GM21717 (cell line): ENCODE measurements at regions not wholly inside any gene's neighbourhood (a gene's known extent, or its start where the extent isn't known, plus 50 kb on each side); places are given as distances from the start of the nearest gene placed in this dataset.

Experiments used
- ATAC-seq: cut with Tn5 transposase; IDR thresholded peaks from one replicate; pipeline ENCODE4 v1.9.1; 2021; ENCODE audit warnings: mild to moderate bottlenecking, moderate library complexity; ENCODE audit not compliant: unreplicated experiment

- ATAC-seq, result no peak
Observed at GRCh38 chr11:98862169-98862568, 158.6 kb upstream of the CNTN5 start.

GRCh38 chr11:98871690-98872089, 149.1 kb upstream of the CNTN5 start:
- no peak for ATAC-seq

GRCh38 chr11:98874050-98874449, 146.7 kb upstream of the CNTN5 start:
- no peak for ATAC-seq

GRCh38 chr11:98895936-98896335, 124.8 kb upstream of the CNTN5 start:
- ATAC-seq, result no peak

- no peak for ATAC-seq
Observed at GRCh38 chr11:98940913-98941312, 79.8 kb upstream of the CNTN5 start.

GRCh38 chr11:98944461-98944860, 76.3 kb upstream of the CNTN5 start:
- no peak for ATAC-seq

- ATAC-seq, result no peak
Observed at GRCh38 chr11:98952107-98952506, 68.6 kb upstream of the CNTN5 start.

- no peak for ATAC-seq
Observed at GRCh38 chr11:98955551-98955950, 65.2 kb upstream of the CNTN5 start.

- ATAC-seq, result no peak
Observed at GRCh38 chr11:98964146-98964545, 56.6 kb upstream of the CNTN5 start.

- ATAC-seq, result no peak
Observed at GRCh38 chr11:98965358-98965757, 55.4 kb upstream of the CNTN5 start.

- ATAC-seq, result no peak
Observed at GRCh38 chr11:98965775-98966174, 55.0 kb upstream of the CNTN5 start.

GRCh38 chr11:98967005-98967404, 53.7 kb upstream of the CNTN5 start:
- ATAC-seq, result no peak
